Activated CD8-positive, alpha-beta memory T cell treated with anti-CD3 and anti-CD28 coated beads for 36 hours (primary cell): ENCODE measurements at regions not wholly inside any gene's neighbourhood (a gene's known extent, or its start where the extent isn't known, plus 50 kb on each side); places are given as distances from the start of the nearest gene placed in this dataset.
"Not testable (repeated sequence)": the region's sequence is repeated elsewhere in the genome, so short reads cannot be mapped to it uniquely, and the experiment has no call there.

Source experiments
- CTCF ChIA-PET: fragments of 350-600 bp; sonication (Branson Sonifier 250); formaldehyde crosslinking; loops from one replicate; lab custom pipeline; 2021; ENCODE audit warnings: antibody characterized with exemption; lab: Charles Lee
- POLR2A ChIA-PET: fragments of 350-600 bp; sonication (Branson Sonifier 250); formaldehyde crosslinking; loops from one replicate; lab custom pipeline; 2021; ENCODE audit warnings: antibody characterized with exemption; lab: Charles Lee

DNA sequence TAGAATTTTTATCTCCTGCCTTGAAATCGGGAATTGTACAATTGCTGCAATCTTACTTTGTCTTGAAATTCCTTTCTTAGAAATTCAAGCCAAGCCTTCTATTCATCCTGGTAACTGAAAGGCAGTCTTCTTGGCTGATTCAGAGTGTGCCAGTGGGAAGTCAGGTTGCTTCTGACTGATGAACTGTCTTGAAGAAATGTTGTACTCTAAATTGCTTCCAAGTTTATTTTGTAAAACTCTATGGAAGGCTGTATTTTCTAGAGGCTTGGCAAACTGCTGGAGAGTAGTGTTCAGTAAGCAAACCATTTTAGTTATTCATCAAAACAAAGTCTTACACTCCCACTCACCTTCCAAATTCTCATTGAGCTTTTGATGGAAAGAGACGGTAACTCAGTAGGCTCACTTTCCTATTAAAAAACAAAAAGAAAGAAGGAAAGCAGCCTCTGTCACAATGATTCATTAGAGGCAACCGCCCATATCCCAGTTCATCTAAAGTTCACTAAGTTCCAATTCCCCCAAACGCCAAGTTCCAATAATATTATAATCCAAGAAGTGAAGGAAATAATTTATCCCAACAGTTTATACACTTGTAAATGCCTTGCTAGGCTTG, 187.9 kb upstream of the MALRD1 start:
- ChIA-PET POLR2A (no interaction called here), CTCF (no interaction called here)

DNA sequence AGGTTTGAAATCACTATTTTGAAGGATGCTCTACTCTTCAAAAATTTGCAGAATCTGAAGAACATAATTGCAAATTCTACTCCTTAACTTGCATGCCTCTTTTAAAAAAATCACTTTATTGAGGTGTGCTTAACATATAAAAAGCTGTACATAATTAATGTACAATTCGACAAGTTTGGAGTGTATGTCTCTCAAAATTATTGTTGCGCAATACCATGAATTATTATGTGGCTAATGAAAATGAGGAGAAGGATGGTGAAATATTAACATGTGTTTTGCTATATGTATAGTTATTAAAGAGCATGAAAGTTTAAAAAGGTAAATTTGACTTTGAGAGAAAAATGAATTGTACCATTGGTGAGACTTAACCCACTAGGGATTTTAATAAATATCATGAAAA, 187.2 kb upstream of the MALRD1 start:
- POLR2A ChIA-PET = no interaction called here
- CTCF ChIA-PET = no interaction called here

DNA sequence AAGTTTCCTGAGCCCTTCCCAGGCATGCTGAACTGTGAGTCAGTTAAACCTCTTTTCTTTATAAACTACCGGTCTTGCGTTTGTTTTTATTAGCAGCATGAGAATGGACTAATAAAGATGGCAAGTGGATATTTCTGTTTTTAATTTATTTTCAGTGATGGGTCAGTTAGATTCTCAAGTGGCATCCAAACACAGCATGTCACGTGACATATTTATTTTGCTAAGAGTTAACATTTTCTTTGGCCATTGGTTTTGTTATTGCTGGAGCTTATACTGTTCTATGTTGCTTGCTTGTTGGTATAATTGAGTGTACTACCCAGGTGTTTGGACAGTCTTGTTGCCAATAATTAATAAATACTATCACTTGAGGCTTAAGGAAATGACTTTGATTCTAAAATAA, 181.7 kb upstream of the MALRD1 start:
- ChIA-PET CTCF (no interaction called here), POLR2A (no interaction called here)

DNA sequence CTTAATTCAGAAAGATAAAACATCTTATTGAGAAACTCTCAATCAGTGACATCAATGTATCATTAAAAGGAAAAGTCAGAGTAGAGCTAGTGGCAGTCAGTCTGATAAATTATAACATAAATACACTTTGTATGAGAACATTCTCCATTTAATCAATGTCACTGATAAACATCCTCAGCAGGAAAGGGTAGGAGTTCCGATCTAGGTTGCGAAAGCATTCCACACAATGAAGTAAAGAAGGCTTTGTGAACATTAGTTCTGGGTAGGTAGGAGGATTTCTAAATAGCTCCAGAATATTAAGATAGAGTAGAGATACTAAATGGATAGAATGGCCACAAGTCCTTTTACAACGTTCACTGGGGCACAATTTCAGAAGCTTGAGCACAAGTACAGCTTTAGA, 179.7 kb upstream of the MALRD1 start:
- ChIA-PET CTCF (no interaction called here), POLR2A (no interaction called here)

DNA sequence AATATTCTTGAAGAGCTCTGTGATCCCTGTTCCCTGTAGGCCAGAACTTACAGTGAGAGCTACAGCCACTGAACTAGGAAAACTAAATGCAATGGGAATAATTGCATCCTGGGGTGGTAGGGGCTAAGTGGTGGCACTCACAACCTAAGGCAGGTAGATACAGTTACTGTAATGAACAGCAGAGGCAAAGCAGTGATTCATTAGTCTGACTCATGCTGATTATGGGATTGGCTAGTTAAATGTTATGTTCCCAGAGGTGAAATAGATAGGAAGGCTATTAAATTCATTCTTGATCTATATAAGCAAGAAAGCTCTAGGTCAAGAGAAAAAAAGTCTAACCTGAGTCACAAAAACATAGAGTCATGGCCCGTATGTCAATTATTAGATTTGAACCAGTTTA, 173.1 kb upstream of the MALRD1 start:
- ChIA-PET CTCF (no interaction called here), POLR2A (no interaction called here)

DNA sequence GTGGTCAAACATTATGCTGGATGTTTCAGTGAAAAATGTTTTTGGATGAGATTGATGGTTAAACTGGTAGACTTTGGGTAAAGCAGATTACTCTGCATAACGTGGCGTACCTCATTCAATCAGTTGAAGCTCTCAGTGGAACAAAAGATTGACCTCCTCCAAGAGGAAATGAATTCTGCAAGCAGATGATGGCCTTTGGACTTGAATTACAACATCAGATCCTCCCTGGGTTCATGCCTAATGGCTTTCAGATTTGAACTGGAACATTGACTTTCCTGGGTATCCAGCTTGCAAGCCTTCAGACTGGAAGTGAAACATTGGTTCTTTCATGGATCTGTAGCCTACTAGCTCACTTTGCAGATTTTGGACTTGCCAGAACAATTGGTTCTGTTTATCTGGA, 169.3 kb upstream of the MALRD1 start:
- CTCF ChIA-PET = no interaction called here

DNA sequence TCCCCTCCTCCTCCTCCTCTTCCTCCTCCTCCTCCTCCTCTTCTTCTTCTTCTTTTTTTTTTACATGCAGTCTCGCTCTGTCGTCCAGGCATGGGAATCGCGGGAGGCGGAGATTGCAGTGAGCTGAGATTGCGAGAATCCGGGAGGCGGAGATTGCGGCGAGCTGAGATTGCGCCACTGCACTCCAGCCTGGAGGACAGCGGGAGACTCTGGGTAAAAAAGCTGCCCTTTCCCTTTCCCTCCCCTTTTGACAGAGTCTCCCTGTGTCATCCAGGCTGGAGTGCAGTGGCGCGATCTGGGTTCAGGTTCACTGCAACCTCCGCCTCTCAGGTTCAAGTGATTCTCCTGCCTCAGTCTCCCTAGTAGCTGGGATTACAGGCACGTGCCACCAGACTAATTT, 168.1 kb upstream of the MALRD1 start:
- POLR2A ChIA-PET = no interaction called here
- CTCF ChIA-PET = no interaction called here

More for the DNA sequence above, 169.3 kb upstream of the MALRD1 start:
- POLR2A ChIA-PET = no interaction called here

DNA sequence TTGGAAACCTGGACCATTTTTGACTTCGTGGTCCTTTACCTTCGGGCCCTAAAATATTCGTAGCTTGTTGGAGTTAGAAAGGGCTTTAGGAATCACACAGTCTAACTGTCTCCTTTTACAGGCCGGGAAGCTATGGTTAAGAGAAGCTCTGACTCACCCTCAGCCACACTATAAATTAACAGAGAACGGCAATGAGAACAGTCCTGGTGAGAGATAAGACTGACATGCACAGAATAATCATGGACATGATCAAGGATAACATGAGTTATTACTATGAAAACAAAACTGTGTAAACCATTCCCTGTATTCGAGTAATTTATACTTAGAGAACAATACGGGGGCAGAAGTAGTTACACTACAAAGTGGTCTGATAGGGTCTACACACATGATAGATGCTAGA, 162.5 kb upstream of the MALRD1 start:
- ChIA-PET CTCF (no interaction called here), POLR2A (no interaction called here)

DNA sequence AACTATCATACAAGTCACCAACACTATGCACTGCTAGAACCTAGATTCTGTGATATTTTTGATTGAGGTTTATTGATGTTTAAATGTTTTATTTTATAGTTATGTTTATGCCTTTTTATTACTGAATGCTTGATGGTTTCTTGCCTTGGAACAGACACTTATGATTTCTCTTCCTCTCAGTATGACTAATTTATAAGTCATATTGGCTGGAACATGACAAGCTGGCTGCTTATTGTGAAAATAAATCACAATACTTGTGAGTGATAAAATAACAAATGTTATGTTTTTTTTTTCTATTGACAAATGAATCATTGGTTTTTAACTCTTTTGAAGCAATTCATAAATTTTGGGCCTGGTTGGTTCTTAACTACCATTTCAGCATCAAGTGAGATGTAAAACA, 142.0 kb upstream of the MALRD1 start:
- POLR2A ChIA-PET = no interaction called here
- CTCF ChIA-PET = no interaction called here

DNA sequence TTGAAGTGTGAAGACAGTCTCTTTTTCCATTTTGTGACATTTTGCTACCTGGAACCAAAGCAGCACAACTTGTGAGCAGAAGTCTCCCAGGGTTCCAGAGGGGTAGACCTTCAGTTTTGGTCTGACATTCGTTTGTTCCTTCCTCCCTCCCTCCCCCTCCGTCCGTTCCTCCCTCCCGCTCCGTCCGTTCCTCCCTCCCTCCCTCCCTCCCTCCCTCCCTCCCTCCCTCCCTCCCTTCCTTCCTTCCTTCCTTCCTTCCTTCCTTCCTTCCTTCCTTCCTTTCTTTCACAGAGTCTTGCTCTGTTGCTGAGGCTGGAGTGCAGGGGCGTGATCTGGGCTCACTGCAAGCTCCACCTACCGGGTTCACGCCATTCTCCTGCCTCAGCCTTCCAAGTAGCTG, 131.2 kb upstream of the MALRD1 start:
- POLR2A ChIA-PET, CTCF ChIA-PET: not testable (repeated sequence)

DNA sequence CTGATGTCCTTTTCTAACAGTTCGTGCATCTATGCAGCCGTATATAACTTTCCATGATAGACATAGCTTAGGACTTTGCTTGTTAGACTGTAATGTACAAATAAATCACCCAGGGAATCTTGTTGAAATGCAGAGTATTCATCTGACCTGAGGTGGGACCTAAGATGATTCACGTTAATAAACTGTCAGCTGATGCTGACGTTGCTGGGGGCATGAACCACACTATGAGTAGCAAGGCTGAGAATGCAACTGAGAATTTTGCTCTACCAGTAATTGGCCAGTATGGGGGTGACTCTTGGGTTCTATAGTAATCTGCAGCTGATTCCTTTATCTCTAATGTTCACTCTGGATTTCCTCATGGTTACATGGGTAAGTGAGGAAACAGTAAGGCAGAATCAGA, 130.1 kb upstream of the MALRD1 start:
- POLR2A ChIA-PET = no interaction called here
- CTCF ChIA-PET = no interaction called here

DNA sequence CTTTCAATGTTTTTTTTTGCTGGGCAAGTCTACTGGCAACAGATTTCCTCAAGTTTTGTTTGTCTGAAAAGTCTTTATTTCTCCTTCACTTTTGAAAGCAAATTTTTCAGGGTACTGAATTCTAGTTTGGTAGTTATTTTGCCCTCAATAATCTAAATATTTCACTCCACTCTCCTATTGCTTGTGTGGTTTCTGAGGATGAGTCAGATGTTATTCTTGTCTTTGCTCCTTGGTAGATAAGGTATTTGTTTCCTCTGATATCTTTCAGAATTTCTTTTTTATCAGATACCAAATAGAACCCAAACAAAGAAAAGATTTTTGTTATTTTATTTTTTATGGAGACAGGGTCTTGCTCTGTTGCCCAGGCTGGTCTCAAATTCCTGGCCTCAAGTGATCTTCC, 99.2 kb upstream of the MALRD1 start:
- CTCF ChIA-PET = no interaction called here
- POLR2A ChIA-PET = no interaction called here

DNA sequence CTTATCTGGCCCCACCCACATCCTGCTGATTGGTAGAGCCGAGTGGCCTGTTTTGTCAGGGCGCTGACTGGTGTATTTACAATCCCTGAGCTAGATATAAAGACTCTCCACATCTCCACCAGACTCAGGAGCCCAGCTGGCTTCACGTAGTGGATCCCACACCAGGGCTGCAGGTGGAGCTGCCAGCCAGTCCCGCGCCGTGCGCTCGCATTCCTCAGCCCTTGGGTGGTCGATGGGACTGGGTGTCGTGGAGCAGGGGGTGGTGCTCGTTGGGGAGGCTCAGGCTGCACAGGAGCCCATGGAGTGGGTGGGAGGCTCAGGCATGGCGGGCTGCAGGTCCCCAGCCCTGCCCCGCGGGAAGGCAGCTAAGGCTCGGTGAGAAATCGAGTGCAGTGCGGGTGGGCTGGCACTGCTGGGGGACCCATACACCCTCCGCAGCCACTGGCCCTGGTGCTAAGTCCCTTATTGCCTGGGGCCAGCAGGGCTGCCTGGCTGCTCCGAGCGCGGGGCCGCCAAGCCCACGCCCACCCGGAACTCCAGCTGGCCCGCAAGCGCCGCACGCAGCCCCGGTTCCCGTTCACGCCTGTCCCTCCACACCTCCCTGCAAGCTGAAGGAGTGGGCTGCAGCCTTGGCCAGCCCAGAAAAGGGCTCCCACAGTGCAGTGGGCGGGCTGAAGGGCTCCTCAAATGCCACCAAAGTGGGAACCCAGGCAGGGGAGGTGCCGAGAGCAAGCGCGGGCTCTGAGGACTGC, 97.4 kb upstream of the MALRD1 start:
- CTCF ChIA-PET, POLR2A ChIA-PET: not testable (repeated sequence)

DNA sequence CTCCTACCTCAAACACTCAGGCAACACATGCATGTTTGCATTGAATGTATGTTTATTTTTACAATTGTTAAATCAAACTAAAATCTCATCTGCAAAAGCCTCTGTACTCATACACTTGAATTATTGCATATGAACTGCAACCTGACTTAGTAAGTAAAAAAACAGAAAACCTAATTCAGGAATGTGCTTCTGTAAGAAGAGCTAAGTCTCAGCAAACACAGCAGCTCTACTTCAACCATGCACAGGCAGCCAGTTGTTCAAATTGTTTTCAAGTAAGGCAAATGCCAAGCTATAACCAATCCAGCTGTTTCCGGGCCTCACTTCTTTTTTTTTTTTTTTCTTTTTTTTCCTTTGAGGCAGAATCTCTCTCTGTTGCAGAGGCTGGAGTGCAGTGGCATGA, 93.5 kb upstream of the MALRD1 start:
- POLR2A ChIA-PET = interaction anchor here (0.6 kb wide), 1 partner anchor 36 kb away, joined by 3 read pairs; no protein-coding TSS in a partner anchor

DNA sequence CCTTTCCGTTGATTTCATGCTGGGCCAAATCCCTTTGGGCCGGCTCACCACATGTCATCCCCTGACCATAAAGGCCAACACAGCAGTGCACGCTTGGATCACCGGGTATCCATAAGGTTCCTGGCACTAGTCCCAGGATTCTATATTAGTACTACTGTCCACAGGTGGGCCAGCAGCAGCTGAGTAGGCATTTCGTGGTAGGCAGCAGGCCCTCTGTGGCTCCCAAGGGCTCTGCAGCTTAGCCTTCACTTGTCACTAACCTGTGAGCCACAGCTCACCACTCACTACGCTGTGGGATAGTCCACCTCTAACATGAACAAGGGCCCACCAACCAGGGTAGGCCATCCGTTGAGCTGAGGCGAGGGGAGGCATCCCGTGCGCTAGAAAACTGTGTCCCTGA, 89.2 kb upstream of the MALRD1 start:
- CTCF ChIA-PET = no interaction called here
- POLR2A ChIA-PET = no interaction called here

More for the DNA sequence above, 93.5 kb upstream of the MALRD1 start:
- CTCF ChIA-PET = no interaction called here

DNA sequence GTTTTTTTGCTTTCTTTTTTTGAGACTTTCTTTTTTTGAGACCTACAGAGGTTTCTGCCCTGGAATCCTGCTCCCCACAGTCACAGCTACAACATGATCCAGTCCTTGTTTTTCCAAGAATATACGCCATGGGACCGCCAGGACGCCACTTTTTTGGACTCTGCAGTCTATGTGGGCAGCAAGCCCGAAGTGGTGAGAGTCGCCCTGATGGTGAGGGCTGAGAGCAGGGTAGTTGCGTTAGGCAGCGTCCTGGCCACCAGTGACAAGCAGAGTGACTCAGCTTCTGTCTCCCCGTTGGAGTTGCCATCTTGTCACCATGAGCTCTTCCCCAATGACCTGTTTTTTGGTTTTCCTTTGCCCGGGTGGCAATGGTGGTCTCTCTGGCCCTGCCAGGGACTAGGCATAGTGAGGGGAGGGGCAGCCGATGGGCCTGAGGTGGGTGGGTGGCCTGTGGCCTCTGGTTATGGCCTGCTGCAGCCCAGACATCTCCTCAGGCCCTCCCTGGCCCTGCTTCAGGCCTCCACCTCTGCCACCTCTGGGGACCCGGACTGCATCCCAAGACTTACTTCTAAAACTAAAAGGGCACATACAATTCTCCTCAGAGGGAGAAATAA, 88.0 kb upstream of the MALRD1 start:
- ChIA-PET POLR2A (no interaction called here), CTCF (no interaction called here)

DNA sequence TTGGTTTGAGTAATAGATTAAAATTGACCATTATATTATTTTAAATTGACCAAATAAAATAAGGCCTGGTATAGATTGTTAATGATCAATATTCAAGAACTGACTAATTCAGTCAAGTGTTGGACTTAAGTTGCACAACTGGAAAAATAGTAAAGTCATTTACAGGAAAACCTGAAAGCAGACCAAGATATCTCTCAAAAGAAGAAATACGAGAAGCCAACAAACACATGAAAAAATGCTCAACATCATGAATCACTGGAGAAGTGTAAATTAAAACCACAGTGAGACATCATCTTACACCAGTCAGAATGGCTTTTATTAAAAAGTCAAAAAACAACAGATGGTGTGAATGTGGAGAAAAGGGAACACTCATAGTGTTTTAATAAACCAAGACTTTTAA, 80.4 kb upstream of the MALRD1 start:
- CTCF ChIA-PET = no interaction called here

DNA sequence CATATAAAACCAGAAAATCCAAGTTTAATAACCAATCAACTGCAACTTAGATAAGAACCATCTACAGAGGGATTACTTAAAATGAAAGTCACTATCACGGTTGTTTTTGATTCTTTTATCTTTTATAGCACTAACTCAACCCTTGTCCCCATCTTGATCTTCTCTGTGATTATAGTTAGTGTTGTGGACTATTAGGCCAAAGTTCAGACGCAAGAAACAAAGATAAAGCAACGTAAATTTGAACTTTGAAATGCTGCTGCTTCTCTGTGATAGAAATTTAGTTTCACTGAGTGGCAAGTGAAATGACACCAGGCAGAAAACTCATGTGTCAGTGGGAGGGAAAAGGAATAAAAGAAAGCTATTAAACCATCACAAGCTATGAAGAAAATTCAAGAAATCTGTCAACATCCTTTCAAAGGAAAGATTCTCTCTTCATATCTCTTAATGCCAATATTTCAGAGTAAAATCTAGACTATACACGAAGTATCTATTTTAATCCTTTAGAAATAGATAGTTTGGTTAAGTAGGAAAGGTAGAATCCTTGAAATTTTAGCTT, 71.8 kb upstream of the MALRD1 start:
- ChIA-PET POLR2A (no interaction called here), CTCF (no interaction called here)

More for the DNA sequence above, 80.4 kb upstream of the MALRD1 start:
- POLR2A ChIA-PET = no interaction called here

DNA sequence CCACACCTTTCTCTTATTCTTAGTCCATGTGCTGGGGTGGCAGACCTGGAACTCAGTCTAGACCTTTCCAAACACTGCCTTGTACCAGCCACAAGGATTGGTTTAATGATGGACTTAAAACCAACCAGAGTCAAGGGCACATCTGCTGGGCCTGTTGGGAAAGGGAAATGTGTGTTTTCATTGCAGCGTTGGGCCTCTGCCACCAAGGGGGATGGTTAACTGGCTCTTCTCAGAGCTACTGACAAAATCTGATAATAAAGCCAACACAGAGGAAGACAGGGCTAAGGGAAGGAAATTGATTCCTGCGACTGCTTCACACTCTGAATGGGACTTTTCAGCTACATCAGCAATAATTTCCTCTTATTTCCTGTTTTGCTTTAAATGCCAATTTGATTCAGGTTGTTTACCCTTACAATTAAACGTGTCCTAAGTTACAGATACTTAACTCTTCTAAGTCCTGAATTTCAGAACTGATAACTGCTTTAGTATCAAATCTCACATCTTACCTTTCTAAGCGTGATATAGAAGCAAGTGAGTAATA, 68.4 kb upstream of the MALRD1 start:
- POLR2A ChIA-PET = no interaction called here
- CTCF ChIA-PET = no interaction called here

DNA sequence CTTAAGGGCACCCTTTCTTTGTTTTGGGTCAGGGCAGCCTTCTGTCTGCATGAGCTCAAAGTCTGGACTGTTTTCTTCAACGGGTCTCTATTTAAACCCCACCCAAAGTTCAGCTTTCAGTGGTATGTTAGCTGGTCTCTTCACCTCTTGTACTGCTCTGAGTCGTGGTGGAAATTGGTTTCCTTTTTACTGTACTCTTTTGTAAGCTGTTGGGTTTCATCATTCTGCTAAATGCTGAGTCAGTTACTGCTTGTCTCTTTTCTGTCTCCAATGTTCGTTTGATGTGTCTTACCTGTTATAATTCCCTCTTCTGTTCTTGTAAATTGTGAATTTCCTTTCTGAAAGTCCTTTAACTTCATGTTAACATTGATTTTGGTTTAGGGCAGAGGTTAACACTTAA, 64.1 kb upstream of the MALRD1 start:
- POLR2A ChIA-PET = no interaction called here
- CTCF ChIA-PET = no interaction called here
